Erythroblast (primary cell): ENCODE measurements at regions not wholly inside any gene's neighbourhood (a gene's known extent, or its start where the extent isn't known, plus 50 kb on each side); places are given as distances from the start of the nearest gene placed in this dataset.

ENCODE experiments used
- GATA1 ChIP-seq: IDR thresholded peaks from 2 replicates; pipeline ENCODE4 v1.6.1; 2011; ENCODE audit warnings: low read depth, mild to moderate bottlenecking, control low read depth, low read length, moderate library complexity
- POLR2A ChIP-seq: IDR thresholded peaks from 2 replicates; pipeline ENCODE4 v1.6.1; 2011; ENCODE audit warnings: mild to moderate bottlenecking, low read length

GRCh38 chr20:24084281-24084680 lies 95.7 kb upstream of the GGTLC1 start:
- TF ChIP-seq POLR2A, result no peak
- no peak for TF ChIP-seq GATA1
